HepG2 (cell line): ENCODE measurements at regions not wholly inside any gene's neighbourhood (a gene's known extent, or its start where the extent isn't known, plus 50 kb on each side); places are given as distances from the start of the nearest gene placed in this dataset.

ENCODE experiments used
- BRCA1 ChIP-seq: sonication (generic); formaldehyde crosslinking; IDR thresholded peaks from 2 replicates; pipeline ENCODE4 v1.4.0; 2020; ENCODE audit warnings: missing genetic modification reagents
- HNF4G ChIP-seq, 2 experiments: sonication (generic) in 1 of 2; formaldehyde crosslinking in 1 of 2; IDR thresholded peaks; 2 replicates each; pipeline versions ENCODE4 v1.4.0 to v1.6.1; 2011 to 2020; ENCODE audit warnings: borderline replicate concordance in 2 of 2, low read depth in 2 of 2, mild to moderate bottlenecking in 2 of 2, low read length in 1 of 2, missing genetic modification reagents in 1 of 2, moderate library complexity in 1 of 2
- HOXA5 ChIP-seq: sonication (generic); formaldehyde crosslinking; IDR thresholded peaks from 2 replicates; pipeline ENCODE4 v1.4.0; 2020; ENCODE audit warnings: missing genetic modification reagents
- KDM2A ChIP-seq: sonication (generic); formaldehyde crosslinking; IDR thresholded peaks from 2 replicates; pipeline ENCODE4 v1.4.0; 2020; ENCODE audit warnings: low read depth, missing genetic modification reagents, borderline replicate concordance
- SAP130 ChIP-seq: IDR thresholded peaks from 2 replicates; pipeline ENCODE4 v1.6.1; 2016; ENCODE audit warnings: low read depth
- SP140L ChIP-seq: sonication (generic); formaldehyde crosslinking; IDR thresholded peaks from 2 replicates; pipeline ENCODE4 v1.4.0; 2020; ENCODE audit warnings: missing genetic modification reagents, borderline replicate concordance
- SPEN ChIP-seq: sonication (generic); formaldehyde crosslinking; IDR thresholded peaks from 2 replicates; pipeline ENCODE4 v1.5.1; 2020; ENCODE audit warnings: low read depth, mild to moderate bottlenecking, missing genetic modification reagents
- TMF1 ChIP-seq: sonication (generic); formaldehyde crosslinking; IDR thresholded peaks from 2 replicates; pipeline ENCODE4 v1.8.1; 2022; ENCODE audit warnings: low read depth, missing genetic modification reagents
- TOPORS ChIP-seq: sonication (generic); formaldehyde crosslinking; IDR thresholded peaks from 2 replicates; pipeline ENCODE4 v1.8.0; 2023; ENCODE audit warnings: mild to moderate bottlenecking, missing genetic modification reagents
- ZBTB21 ChIP-seq: sonication (generic); formaldehyde crosslinking; IDR thresholded peaks from 2 replicates; pipeline ENCODE4 v1.4.0; 2020; ENCODE audit warnings: missing genetic modification reagents
- ZNF20 ChIP-seq: sonication (generic); formaldehyde crosslinking; IDR thresholded peaks from 2 replicates; pipeline ENCODE4 v1.4.0; 2020; ENCODE audit warnings: mild to moderate bottlenecking, moderate library complexity, missing genetic modification reagents
- ZNF264 ChIP-seq: sonication (generic); formaldehyde crosslinking; IDR thresholded peaks from 2 replicates; pipeline ENCODE4 v1.4.0; 2020; ENCODE audit warnings: missing genetic modification reagents
- ZNF775 ChIP-seq: sonication (generic); formaldehyde crosslinking; IDR thresholded peaks from 2 replicates; pipeline ENCODE4 v1.4.0; 2020; ENCODE audit warnings: missing genetic modification reagents, mild to moderate bottlenecking, moderate library complexity, borderline replicate concordance
- TF ChIP-seq, protein P1 (sequence below): sonication (generic); formaldehyde crosslinking; conservative IDR thresholded peaks from 2 replicates; pipeline ENCODE4 v1.4.0; 2020; ENCODE audit warnings: mild to moderate bottlenecking, missing genetic modification reagents, moderate library complexity
- TF ChIP-seq, protein P2 (sequence below): sonication (generic); formaldehyde crosslinking; IDR thresholded peaks from 2 replicates; pipeline ENCODE4 v1.8.1; 2022; ENCODE audit warnings: low read depth, mild to moderate bottlenecking, missing genetic modification reagents
- TF ChIP-seq, protein P3 (sequence below): sonication (generic); formaldehyde crosslinking; IDR thresholded peaks from 2 replicates; pipeline ENCODE4 v1.4.0; 2020; ENCODE audit warnings: missing genetic modification reagents
- TF ChIP-seq, protein P4 (sequence below): sonication (generic); formaldehyde crosslinking; IDR thresholded peaks from 2 replicates; pipeline ENCODE4 v1.5.0; 2020; ENCODE audit warnings: mild to moderate bottlenecking, missing genetic modification reagents, borderline replicate concordance
- TF ChIP-seq, protein P5 (sequence below): sonication (generic); formaldehyde crosslinking; conservative IDR thresholded peaks from 2 replicates; pipeline ENCODE4 v1.8.0; 2022; ENCODE audit warnings: missing genetic modification reagents

DNA sequence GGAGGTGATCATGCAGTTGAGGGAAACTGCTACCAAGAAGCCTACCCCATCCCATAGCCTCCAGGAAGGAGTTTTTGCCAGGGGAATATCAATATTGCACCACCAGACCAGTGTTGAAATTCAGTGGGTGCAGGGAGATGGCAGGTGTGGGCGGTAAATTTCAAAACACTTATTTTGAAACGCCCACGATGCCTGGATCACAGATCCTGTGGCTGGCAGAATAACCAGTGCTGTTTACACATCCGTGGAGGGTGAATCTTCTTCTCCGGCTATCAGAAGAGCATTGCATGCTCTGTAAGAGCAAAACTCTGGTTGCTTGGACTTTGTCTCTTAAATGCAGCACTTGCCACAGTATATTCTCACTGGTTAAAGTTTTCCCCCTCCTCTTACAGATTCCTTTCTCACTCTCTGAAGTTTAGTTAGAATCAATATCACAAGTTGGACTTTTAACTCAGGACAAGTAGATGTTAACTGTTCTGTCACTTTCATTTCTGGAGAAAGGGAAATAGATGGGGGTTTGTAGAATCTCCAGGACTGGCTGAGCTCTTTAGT is 70.5 kb upstream of the ZCCHC2 start (continued):
- TF ChIP-seq HNF4G (IDR thresholded peaks at IDR 0.05; ENCODE audit: borderline replicate concordance, low read depth, low read length), result peak; percentile 98
- TF ChIP-seq HNF4G (CRISPR knock-in tag; IDR thresholded peaks at IDR 0.05; ENCODE audit: borderline replicate concordance, low read depth), result peak; percentile 73; the same call in 1 of the 2 replicates
- peak; percentile 66; the same call in 1 of the 2 replicates for TF ChIP-seq SPEN (CRISPR knock-in tag)
- peak; percentile 86 for TF ChIP-seq SAP130 (CRISPR knock-in tag)
- TF ChIP-seq, protein P1, sequence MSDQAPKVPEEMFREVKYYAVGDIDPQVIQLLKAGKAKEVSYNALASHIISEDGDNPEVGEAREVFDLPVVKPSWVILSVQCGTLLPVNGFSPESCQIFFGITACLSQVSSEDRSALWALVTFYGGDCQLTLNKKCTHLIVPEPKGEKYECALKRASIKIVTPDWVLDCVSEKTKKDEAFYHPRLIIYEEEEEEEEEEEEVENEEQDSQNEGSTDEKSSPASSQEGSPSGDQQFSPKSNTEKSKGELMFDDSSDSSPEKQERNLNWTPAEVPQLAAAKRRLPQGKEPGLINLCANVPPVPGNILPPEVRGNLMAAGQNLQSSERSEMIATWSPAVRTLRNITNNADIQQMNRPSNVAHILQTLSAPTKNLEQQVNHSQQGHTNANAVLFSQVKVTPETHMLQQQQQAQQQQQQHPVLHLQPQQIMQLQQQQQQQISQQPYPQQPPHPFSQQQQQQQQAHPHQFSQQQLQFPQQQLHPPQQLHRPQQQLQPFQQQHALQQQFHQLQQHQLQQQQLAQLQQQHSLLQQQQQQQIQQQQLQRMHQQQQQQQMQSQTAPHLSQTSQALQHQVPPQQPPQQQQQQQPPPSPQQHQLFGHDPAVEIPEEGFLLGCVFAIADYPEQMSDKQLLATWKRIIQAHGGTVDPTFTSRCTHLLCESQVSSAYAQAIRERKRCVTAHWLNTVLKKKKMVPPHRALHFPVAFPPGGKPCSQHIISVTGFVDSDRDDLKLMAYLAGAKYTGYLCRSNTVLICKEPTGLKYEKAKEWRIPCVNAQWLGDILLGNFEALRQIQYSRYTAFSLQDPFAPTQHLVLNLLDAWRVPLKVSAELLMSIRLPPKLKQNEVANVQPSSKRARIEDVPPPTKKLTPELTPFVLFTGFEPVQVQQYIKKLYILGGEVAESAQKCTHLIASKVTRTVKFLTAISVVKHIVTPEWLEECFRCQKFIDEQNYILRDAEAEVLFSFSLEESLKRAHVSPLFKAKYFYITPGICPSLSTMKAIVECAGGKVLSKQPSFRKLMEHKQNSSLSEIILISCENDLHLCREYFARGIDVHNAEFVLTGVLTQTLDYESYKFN (CRISPR knock-in tag), result peak; percentile 99
- TF ChIP-seq SP140L (CRISPR knock-in tag), result peak; percentile 79; the same call in 1 of the 2 replicates
- TF ChIP-seq ZNF264, result peak; percentile 67; the same call in 1 of the 2 replicates
- TF ChIP-seq, protein P2, sequence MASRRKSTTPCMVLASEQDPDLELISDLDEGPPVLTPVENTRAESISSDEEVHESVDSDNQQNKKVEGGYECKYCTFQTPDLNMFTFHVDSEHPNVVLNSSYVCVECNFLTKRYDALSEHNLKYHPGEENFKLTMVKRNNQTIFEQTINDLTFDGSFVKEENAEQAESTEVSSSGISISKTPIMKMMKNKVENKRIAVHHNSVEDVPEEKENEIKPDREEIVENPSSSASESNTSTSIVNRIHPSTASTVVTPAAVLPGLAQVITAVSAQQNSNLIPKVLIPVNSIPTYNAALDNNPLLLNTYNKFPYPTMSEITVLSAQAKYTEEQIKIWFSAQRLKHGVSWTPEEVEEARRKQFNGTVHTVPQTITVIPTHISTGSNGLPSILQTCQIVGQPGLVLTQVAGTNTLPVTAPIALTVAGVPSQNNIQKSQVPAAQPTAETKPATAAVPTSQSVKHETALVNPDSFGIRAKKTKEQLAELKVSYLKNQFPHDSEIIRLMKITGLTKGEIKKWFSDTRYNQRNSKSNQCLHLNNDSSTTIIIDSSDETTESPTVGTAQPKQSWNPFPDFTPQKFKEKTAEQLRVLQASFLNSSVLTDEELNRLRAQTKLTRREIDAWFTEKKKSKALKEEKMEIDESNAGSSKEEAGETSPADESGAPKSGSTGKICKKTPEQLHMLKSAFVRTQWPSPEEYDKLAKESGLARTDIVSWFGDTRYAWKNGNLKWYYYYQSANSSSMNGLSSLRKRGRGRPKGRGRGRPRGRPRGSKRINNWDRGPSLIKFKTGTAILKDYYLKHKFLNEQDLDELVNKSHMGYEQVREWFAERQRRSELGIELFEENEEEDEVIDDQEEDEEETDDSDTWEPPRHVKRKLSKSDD, result peak; percentile 88; the same call in 1 of the 2 replicates
- no peak for TF ChIP-seq BRCA1 (CRISPR knock-in tag)
- TF ChIP-seq ZNF775 (CRISPR knock-in tag), result peak; percentile 99
- no peak for TF ChIP-seq ZBTB21 (CRISPR knock-in tag)
- peak; percentile 58; the same call in 1 of the 2 replicates for TF ChIP-seq TMF1 (CRISPR knock-in tag)
- peak; percentile 61; the same call in 1 of the 2 replicates for TF ChIP-seq KDM2A (CRISPR knock-in tag)
- peak; percentile 78 for TF ChIP-seq TOPORS (CRISPR knock-in tag)
- TF ChIP-seq, protein P3, sequence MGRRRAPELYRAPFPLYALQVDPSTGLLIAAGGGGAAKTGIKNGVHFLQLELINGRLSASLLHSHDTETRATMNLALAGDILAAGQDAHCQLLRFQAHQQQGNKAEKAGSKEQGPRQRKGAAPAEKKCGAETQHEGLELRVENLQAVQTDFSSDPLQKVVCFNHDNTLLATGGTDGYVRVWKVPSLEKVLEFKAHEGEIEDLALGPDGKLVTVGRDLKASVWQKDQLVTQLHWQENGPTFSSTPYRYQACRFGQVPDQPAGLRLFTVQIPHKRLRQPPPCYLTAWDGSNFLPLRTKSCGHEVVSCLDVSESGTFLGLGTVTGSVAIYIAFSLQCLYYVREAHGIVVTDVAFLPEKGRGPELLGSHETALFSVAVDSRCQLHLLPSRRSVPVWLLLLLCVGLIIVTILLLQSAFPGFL, result no peak
- TF ChIP-seq ZNF20 (CRISPR knock-in tag), result no peak
- TF ChIP-seq, protein P4, sequence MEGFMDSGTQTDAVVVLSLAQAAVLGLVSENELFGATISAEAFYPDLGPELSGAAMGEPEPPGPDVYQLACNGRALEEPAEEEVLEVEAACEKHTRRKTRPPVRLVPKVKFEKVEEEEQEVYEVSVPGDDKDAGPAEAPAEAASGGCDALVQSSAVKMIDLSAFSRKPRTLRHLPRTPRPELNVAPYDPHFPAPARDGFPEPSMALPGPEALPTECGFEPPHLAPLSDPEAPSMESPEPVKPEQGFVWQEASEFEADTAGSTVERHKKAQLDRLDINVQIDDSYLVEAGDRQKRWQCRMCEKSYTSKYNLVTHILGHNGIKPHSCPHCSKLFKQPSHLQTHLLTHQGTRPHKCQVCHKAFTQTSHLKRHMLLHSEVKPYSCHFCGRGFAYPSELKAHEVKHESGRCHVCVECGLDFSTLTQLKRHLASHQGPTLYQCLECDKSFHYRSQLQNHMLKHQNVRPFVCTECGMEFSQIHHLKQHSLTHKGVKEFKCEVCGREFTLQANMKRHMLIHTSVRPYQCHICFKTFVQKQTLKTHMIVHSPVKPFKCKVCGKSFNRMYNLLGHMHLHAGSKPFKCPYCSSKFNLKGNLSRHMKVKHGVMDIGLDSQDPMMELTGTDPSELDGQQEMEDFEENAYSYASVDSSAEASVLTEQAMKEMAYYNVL, result peak; percentile 97
- TF ChIP-seq HOXA5 (CRISPR knock-in tag), result peak; percentile 93
- TF ChIP-seq, protein P5, sequence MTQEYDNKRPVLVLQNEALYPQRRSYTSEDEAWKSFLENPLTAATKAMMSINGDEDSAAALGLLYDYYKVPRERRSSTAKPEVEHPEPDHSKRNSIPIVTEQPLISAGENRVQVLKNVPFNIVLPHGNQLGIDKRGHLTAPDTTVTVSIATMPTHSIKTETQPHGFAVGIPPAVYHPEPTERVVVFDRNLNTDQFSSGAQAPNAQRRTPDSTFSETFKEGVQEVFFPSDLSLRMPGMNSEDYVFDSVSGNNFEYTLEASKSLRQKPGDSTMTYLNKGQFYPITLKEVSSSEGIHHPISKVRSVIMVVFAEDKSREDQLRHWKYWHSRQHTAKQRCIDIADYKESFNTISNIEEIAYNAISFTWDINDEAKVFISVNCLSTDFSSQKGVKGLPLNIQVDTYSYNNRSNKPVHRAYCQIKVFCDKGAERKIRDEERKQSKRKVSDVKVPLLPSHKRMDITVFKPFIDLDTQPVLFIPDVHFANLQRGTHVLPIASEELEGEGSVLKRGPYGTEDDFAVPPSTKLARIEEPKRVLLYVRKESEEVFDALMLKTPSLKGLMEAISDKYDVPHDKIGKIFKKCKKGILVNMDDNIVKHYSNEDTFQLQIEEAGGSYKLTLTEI (CRISPR knock-in tag), result no peak
